ENCODE measurements at regions not wholly inside any gene's neighbourhood (a gene's known extent, or its start where the extent isn't known, plus 50 kb on each side); places are given as distances from the start of the nearest gene placed in this dataset.

DNA sequence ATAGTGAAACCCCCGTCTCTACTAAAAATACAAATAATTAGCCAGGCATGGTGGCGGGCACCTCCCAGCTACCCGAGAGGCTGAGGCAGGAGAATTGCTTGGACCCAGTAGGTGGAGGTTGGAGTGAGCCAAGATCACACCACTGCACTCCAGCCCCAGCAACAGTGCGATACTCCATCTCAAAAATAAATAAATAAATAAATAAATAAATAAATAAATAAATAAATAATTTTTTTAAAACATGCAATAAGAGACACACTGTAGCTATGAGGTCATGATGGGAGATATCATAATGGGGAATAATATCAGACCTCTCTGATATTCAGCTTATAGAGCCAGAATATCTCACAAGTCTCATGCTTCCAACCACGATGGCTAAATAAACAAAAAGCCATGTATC is 82.3 kb downstream of the CD24 start (continued):
- TF ChIP-seq, protein P1, sequence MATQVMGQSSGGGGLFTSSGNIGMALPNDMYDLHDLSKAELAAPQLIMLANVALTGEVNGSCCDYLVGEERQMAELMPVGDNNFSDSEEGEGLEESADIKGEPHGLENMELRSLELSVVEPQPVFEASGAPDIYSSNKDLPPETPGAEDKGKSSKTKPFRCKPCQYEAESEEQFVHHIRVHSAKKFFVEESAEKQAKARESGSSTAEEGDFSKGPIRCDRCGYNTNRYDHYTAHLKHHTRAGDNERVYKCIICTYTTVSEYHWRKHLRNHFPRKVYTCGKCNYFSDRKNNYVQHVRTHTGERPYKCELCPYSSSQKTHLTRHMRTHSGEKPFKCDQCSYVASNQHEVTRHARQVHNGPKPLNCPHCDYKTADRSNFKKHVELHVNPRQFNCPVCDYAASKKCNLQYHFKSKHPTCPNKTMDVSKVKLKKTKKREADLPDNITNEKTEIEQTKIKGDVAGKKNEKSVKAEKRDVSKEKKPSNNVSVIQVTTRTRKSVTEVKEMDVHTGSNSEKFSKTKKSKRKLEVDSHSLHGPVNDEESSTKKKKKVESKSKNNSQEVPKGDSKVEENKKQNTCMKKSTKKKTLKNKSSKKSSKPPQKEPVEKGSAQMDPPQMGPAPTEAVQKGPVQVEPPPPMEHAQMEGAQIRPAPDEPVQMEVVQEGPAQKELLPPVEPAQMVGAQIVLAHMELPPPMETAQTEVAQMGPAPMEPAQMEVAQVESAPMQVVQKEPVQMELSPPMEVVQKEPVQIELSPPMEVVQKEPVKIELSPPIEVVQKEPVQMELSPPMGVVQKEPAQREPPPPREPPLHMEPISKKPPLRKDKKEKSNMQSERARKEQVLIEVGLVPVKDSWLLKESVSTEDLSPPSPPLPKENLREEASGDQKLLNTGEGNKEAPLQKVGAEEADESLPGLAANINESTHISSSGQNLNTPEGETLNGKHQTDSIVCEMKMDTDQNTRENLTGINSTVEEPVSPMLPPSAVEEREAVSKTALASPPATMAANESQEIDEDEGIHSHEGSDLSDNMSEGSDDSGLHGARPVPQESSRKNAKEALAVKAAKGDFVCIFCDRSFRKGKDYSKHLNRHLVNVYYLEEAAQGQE (IDR thresholded peaks at IDR 0.05; ENCODE audit: low read depth): no peak
- TF ChIP-seq JUND (IDR thresholded peaks at IDR 0.05) (no peak), ELF1 (IDR thresholded peaks at IDR 0.05; ENCODE audit: borderline replicate concordance, low read depth) (no peak), EZH2 (IDR thresholded peaks at IDR 0.05) (no peak), EGR1 (IDR thresholded peaks at IDR 0.05; ENCODE audit: low read depth) (no peak)
- TF ChIP-seq, protein P2, sequence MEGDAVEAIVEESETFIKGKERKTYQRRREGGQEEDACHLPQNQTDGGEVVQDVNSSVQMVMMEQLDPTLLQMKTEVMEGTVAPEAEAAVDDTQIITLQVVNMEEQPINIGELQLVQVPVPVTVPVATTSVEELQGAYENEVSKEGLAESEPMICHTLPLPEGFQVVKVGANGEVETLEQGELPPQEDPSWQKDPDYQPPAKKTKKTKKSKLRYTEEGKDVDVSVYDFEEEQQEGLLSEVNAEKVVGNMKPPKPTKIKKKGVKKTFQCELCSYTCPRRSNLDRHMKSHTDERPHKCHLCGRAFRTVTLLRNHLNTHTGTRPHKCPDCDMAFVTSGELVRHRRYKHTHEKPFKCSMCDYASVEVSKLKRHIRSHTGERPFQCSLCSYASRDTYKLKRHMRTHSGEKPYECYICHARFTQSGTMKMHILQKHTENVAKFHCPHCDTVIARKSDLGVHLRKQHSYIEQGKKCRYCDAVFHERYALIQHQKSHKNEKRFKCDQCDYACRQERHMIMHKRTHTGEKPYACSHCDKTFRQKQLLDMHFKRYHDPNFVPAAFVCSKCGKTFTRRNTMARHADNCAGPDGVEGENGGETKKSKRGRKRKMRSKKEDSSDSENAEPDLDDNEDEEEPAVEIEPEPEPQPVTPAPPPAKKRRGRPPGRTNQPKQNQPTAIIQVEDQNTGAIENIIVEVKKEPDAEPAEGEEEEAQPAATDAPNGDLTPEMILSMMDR (IDR thresholded peaks at IDR 0.05 in 2 of 3, conservative IDR thresholded peaks at IDR 0.05 in 1 of 3; ENCODE audit: borderline replicate concordance in 1 of 3, insufficient read depth in 1 of 3, low read depth in 2 of 3, low read length in 2 of 3): no peak

DNA sequence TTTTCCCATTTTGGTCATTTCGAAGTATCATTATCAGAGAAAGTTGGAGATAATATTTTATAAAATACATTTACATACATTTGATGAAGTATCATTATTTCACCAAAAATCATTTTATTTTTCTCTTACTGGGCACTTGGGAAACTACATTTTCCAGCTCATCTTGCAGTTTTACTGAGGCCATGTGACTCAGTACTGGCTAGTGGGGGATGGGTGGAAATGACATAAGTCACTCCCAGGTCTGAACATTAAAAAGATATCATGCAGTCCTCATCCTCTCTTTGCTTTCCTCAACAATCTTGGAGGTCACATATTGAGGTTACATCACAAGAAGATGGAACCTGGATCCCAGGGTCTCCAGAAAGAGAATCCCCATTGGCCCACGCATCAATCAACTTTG is 84.1 kb downstream of the CD24 start:
- H3K27ac ChIP-seq (ENCODE audit: low read depth, low read length): no peak overlapping the region
- intact Hi-C loops (cut with micrococcal nuclease): no loop called here
- BruUV-seq (replicated peaks): no TSS peak
- no peaks in the 10 kb centered on the region for H3K9me3 ChIP-seq (ENCODE audit: control insufficient read depth in 1 of 2, insufficient read depth in 1 of 2, low read depth in 1 of 2, low read length in 2 of 2)
- no peak overlapping the region for H3K4me3 ChIP-seq (replicated peaks in 1 of 2; ENCODE audit: low read depth in 1 of 2, low read length in 2 of 2)
- DNase-seq (ENCODE audit: low read depth, low spot score) (no peak), ATAC-seq (no peak)
- H3K36me3 ChIP-seq (ENCODE audit: control insufficient read depth in 1 of 2, insufficient read depth in 2 of 2, low read length in 2 of 2): no peaks in the 10 kb centered on the region
- H3K9me2 ChIP-seq (ENCODE audit: insufficient read depth): peaks cover 3% of the 10 kb centered on the region; the same call in 1 of the 2 replicates
- no peak overlapping the region for H3K9ac ChIP-seq (ENCODE audit: low read length)
- no peaks in the 10 kb centered on the region for H4K20me1 ChIP-seq (ENCODE audit: insufficient read depth)
- no peaks in the 10 kb centered on the region for H3K79me2 ChIP-seq (ENCODE audit: insufficient read depth, low read length)
- CTCF ChIA-PET: no interaction called here
- H3K4me2 ChIP-seq (ENCODE audit: low read length): no peak overlapping the region
- no peaks in the 10 kb centered on the region for H3K27me3 ChIP-seq (ENCODE audit: insufficient read depth, low read length)
- H3K4me1 ChIP-seq (ENCODE audit: control insufficient read depth in 1 of 2, insufficient read depth in 2 of 2, low read length in 2 of 2): peaks cover 8 to 16% of the 10 kb centered on the region in 2 experiments; a peak in 3 of 4 replicates
- RAD21 ChIA-PET (ENCODE audit: low non-redundant PET in 1 of 2, low total read pairs in 2 of 2, uncharacterized antibody in 2 of 2, unreplicated experiment in 2 of 2): no interaction called here
- POLR2A ChIA-PET: no interaction called here
- TF ChIP-seq TCF7L2 (IDR thresholded peaks at IDR 0.05; ENCODE audit: borderline replicate concordance, extremely low read depth, insufficient read depth, insufficient read length): no peak
- no peak for TF ChIP-seq EZH2 (IDR thresholded peaks at IDR 0.05)
- TF ChIP-seq, protein P3, sequence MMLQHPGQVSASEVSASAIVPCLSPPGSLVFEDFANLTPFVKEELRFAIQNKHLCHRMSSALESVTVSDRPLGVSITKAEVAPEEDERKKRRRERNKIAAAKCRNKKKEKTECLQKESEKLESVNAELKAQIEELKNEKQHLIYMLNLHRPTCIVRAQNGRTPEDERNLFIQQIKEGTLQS (IDR thresholded peaks at IDR 0.05): no peak
- no peak for TF ChIP-seq YY1 (IDR thresholded peaks at IDR 0.05; ENCODE audit: extremely low read depth, insufficient replicate concordance, low read depth, low read length)
- no peak for TF ChIP-seq POLR2AphosphoS5 (IDR thresholded peaks at IDR 0.05; ENCODE audit: low read depth, low read length)
- TF ChIP-seq, protein P2 (IDR thresholded peaks at IDR 0.05 in 2 of 3, conservative IDR thresholded peaks at IDR 0.05 in 1 of 3; ENCODE audit: borderline replicate concordance in 1 of 3, insufficient read depth in 1 of 3, low read depth in 2 of 3, low read length in 2 of 3): no peak
- peak overlapping the region; percentile 32 for H2AFZ ChIP-seq (ENCODE audit: low read depth, low read length, poor library complexity, severe bottlenecking)
